HL-60 (cell line): ENCODE measurements at regions not wholly inside any gene's neighbourhood (a gene's known extent, or its start where the extent isn't known, plus 50 kb on each side); places are given as distances from the start of the nearest gene placed in this dataset.
"Not testable (repeated sequence)": the region's sequence is repeated elsewhere in the genome, so short reads cannot be mapped to it uniquely, and the experiment has no call there.

ENCODE experiments used
- DNase-seq, 2 experiments: peaks; one replicate each; pipeline ENCODE4 v3.0.0-alpha.2; 2010 to 2020; ENCODE audit warnings: low read depth in 1 of 2, low spot score in 1 of 2
- H3K27ac ChIP-seq: fragments of 250-450 bp; sonication (Bioruptor Pico); replicated peaks from 2 replicates; pipeline ENCODE4 v1.5.1; 2020; ENCODE audit warnings: mild to moderate bottlenecking, moderate library complexity
- H3K27me3 ChIP-seq: fragments of 250-450 bp; sonication (Bioruptor Pico); 2 replicates; pipeline ENCODE4 v1.5.1; 2021; ENCODE audit warnings: mild to moderate bottlenecking, moderate library complexity; ENCODE audit not compliant: insufficient read depth, poor library complexity, severe bottlenecking
- H3K4me3 ChIP-seq: replicated peaks from 2 replicates; pipeline ENCODE4 v1.5.1; 2011; ENCODE audit warnings: mild to moderate bottlenecking, control low read depth, low read length; ENCODE audit not compliant: insufficient read depth
- GABPA ChIP-seq: IDR thresholded peaks from 2 replicates; pipeline ENCODE4 v1.6.1; 2012; ENCODE audit warnings: low read depth
- POLR2AphosphoS5 ChIP-seq: IDR thresholded peaks from 2 replicates; pipeline ENCODE4 v1.6.1; 2012; ENCODE audit warnings: low read depth
- REST ChIP-seq: IDR thresholded peaks from 2 replicates; pipeline ENCODE4 v1.6.1; 2012; ENCODE audit warnings: low read depth; ENCODE audit not compliant: insufficient replicate concordance
- SPI1 ChIP-seq: IDR thresholded peaks from 2 replicates; pipeline ENCODE4 v1.6.1; 2012; ENCODE audit warnings: low read depth, mild to moderate bottlenecking, borderline replicate concordance
- TF ChIP-seq, protein P1 (sequence below): IDR thresholded peaks from one replicate; pipeline ENCODE4 v1.5.1; 2011; ENCODE audit warnings: low read length, control low read depth, inconsistent platforms; ENCODE audit not compliant: insufficient read depth

DNA sequence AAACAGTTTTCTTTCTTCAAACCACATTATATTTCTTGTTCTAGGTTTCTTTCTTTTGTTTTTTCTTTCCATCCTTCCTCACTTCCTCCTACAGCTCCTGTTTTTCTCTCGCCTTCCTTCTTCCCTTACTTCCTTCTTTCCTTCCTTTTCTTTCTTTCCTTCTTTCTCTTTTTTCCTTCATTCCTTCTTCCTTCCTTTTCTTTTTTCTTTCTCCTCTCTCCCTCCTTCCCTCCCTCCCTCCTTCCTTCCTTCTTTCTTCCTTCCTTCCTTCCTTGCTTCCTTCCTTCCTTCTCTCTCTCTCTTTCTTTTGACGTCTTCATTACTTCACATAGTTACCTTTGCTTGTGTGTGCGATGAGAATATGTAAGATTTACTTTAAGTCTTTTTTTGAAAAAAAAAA lies 470.0 kb upstream of the FSIP2 start:
- no peak overlapping the region for H3K27ac ChIP-seq
- TF ChIP-seq POLR2AphosphoS5 (no peak), GABPA (no peak), SPI1 (no peak), REST (no peak)
- TF ChIP-seq, protein P1, sequence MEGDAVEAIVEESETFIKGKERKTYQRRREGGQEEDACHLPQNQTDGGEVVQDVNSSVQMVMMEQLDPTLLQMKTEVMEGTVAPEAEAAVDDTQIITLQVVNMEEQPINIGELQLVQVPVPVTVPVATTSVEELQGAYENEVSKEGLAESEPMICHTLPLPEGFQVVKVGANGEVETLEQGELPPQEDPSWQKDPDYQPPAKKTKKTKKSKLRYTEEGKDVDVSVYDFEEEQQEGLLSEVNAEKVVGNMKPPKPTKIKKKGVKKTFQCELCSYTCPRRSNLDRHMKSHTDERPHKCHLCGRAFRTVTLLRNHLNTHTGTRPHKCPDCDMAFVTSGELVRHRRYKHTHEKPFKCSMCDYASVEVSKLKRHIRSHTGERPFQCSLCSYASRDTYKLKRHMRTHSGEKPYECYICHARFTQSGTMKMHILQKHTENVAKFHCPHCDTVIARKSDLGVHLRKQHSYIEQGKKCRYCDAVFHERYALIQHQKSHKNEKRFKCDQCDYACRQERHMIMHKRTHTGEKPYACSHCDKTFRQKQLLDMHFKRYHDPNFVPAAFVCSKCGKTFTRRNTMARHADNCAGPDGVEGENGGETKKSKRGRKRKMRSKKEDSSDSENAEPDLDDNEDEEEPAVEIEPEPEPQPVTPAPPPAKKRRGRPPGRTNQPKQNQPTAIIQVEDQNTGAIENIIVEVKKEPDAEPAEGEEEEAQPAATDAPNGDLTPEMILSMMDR, result no peak
- no peak for DNase-seq
- H3K27me3 ChIP-seq, result no peaks in the 10 kb centered on the region
- H3K4me3 ChIP-seq, result no peak overlapping the region

DNA sequence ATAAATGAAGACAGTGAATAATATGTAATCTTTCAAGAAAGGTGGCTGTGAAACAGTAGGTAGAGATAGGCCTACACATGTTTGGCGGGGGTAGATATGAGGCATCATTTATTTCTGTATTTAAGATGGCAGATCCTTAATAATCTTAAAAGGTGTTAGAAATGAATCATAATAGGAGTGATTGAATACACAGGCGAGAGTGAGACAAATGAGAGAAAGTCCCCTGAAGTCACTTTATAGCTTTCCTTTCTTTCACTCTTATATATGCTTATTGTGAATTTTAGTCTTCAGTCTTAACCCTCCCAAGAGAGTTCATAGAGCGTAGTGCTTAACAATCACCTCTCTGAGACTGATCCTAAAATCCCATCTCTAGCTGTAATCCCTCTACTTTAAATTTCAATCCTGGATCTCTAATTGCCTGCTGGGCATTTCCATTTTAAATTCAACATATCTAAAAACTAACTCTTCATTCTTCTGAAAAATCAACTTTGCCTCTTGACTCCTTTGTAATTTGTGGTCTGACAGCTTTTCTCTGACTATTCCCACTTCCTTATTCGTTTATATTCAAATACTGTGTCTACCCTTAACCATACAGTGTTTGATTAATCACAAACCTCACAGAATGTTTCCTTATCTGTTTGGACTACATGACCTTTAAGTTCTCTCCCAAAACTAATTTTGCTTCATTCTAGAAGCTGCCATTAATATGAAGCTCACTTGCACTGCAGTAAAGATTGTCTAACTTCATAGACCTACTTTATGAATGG lies 463.7 kb upstream of the FSIP2 start:
- TF ChIP-seq SPI1 (peak; percentile 7; the same call in 1 of the 2 replicates), POLR2AphosphoS5 (no peak)
- H3K4me3 ChIP-seq, result no peak overlapping the region
- H3K27me3 ChIP-seq, result no peaks in the 10 kb centered on the region
- H3K27ac ChIP-seq, result no peak overlapping the region
- no peak for DNase-seq

DNA sequence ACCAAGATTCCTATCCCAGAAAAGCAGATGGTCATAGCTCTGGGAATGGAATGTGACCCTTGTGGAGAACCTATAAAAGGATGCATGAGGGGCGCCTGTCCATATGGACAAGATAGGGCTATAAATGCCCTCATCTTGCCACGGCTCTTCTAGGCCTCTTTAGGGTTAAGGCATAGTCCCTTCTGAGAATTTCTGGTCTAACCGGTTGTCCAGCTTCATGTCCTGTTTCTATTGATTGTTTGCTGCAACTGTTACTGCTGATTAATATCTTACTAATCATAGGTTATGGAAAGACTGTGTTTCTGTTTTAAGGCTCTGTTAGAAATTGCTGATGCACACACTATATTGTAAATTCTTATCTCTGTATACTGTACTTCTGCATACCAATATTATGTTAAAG lies 462.6 kb upstream of the FSIP2 start:
- not testable (repeated sequence) for H3K27me3 ChIP-seq, DNase-seq, H3K27ac ChIP-seq, H3K4me3 ChIP-seq

DNA sequence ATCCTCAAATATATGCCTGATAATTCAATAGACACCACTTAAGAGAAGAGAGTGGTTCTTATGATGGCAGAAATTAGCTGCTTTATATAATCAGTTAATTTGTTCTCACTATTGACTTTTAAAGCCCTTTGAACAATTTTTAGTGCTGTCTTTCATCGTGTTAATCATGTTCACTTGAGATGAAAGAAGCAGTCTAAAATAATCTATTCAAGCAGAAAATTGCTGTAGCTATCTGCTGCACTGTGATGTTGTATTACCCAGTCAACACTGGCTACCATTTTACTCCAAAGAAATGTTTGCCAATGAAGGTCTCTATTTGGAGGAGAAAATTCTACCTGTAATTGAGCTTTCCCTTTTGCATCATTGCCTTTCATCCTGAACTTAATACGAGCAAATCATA lies 459.8 kb upstream of the FSIP2 start:
- Histone ChIP-seq H3K27me3 (no peaks in the 10 kb centered on the region), H3K27ac (no peak overlapping the region), H3K4me3 (no peak overlapping the region)
- DNase-seq, result no peak
- TF ChIP-seq REST (no peak), SPI1 (no peak), POLR2AphosphoS5 (no peak), GABPA (no peak)
- TF ChIP-seq, protein P1, result no peak

DNA sequence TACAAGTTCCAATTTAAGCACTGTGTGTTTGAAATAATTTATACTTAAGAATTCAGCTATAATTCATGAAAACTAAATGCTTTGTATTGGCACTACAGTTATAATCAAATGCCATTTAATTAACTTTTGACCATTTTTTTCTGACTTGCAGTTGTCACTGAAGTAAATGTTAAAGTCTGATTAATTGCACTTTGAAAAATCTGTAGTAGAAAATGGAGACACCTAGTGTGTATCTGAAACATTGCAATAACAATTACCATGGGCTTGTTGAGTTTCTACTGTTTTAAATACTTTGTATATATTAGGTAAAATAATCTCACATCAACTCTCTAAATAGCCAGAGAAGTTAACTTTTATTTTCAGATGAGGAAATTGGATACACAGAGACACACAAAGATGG lies 458.6 kb upstream of the FSIP2 start:
- Histone ChIP-seq H3K27me3 (no peaks in the 10 kb centered on the region), H3K27ac (no peak overlapping the region), H3K4me3 (no peak overlapping the region)
- TF ChIP-seq REST (no peak), POLR2AphosphoS5 (no peak)
- TF ChIP-seq, protein P1, result peak; percentile 16
- no peak for DNase-seq
